Liver (tissue), 3 donors: ENCODE measurements at regions not wholly inside any gene's neighbourhood (a gene's known extent, or its start where the extent isn't known, plus 50 kb on each side); places are given as distances from the start of the nearest gene placed in this dataset.

ENCODE experiments used
- EGR1 ChIP-seq, 2 donors: IDR thresholded peaks; 2 replicates each; pipeline ENCODE4 v1.6.1; 2016 to 2018; ENCODE audit warnings: antibody characterized with exemption in 2 of 2, low read depth in 2 of 2
- YY1 ChIP-seq: IDR thresholded peaks from 2 replicates; pipeline ENCODE4 v1.6.1; 2016; ENCODE audit warnings: antibody characterized with exemption, mild to moderate bottlenecking
- TF ChIP-seq, protein P1 (sequence below): fragments of 150-350 bp; IDR thresholded peaks from 2 replicates; pipeline ENCODE4 v1.5.1; 2017; ENCODE audit warnings: improper control_type of control experiment, low read depth, low read length; ENCODE audit not compliant: missing input control
- TF ChIP-seq, protein P2 (sequence below): IDR thresholded peaks from 2 replicates; pipeline ENCODE4 v1.6.1; 2016; ENCODE audit warnings: antibody characterized with exemption
- donor health status: healthy.
- donor health status: healthy.

DNA sequence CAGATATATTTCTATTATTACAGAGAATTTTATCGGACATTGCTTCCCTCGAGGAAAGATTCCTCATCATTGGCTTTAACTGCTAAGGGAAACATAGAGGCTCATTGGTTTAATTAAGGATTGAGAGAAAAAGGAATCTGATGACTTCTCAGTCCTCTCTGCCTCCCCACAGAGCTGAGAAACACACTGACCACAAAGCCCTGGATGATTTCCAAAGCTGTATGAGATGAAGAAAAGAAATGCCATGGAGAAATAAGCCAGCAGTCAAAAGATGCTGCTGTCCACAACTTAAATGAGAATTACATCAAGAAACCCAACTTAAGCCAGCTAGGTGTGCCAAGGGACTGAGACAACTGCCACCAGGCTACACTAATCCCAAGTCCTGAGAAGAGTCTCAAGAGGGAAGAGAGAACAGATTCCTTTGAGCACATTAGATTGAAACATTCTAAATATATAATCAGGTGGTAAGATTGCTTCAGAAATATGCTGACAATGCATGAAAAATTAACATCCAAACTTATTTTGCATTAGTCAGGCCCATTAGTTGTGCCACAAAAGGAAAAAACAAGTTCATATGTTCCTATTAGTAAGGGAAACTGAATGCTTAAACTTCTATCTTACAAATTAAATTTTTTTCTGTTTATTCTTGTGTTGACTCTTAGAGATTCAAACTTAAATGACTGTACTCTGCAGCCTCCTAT lies 308.1 kb upstream of the CYRIA start:
- TF ChIP-seq YY1 (no peak), EGR1 (IDR thresholded peaks at IDR 0.05; ENCODE audit: low read depth in 2 of 2) (no peak)
- TF ChIP-seq, protein P1, sequence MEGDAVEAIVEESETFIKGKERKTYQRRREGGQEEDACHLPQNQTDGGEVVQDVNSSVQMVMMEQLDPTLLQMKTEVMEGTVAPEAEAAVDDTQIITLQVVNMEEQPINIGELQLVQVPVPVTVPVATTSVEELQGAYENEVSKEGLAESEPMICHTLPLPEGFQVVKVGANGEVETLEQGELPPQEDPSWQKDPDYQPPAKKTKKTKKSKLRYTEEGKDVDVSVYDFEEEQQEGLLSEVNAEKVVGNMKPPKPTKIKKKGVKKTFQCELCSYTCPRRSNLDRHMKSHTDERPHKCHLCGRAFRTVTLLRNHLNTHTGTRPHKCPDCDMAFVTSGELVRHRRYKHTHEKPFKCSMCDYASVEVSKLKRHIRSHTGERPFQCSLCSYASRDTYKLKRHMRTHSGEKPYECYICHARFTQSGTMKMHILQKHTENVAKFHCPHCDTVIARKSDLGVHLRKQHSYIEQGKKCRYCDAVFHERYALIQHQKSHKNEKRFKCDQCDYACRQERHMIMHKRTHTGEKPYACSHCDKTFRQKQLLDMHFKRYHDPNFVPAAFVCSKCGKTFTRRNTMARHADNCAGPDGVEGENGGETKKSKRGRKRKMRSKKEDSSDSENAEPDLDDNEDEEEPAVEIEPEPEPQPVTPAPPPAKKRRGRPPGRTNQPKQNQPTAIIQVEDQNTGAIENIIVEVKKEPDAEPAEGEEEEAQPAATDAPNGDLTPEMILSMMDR, result no peak
- TF ChIP-seq, protein P2, sequence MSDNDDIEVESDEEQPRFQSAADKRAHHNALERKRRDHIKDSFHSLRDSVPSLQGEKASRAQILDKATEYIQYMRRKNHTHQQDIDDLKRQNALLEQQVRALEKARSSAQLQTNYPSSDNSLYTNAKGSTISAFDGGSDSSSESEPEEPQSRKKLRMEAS, result no peak
